SK-N-SH treated with all-trans-retinoic acid at 6 μM for 48 hours (cell line): ENCODE measurements at regions not wholly inside any gene's neighbourhood (a gene's known extent, or its start where the extent isn't known, plus 50 kb on each side); places are given as distances from the start of the nearest gene placed in this dataset.

Experiments used
- ATAC-seq: fragments of 200-7000 bp; cut with Tn5 transposase; 3 replicates; pipeline ENCODE4 v1.9.1; 2020; ENCODE audit warnings: mild to moderate bottlenecking, moderate library complexity
- ARNTL ChIP-seq: fragments of 450-650 bp; formaldehyde crosslinking; IDR thresholded peaks from 2 replicates; pipeline ENCODE4 v1.5.0; 2020; ENCODE audit warnings: low read depth, mild to moderate bottlenecking, moderate library complexity, borderline replicate concordance
- CREB5 ChIP-seq: fragments of 250-450 bp; sonication (Bioruptor Pico); IDR thresholded peaks from 2 replicates; pipeline ENCODE4 v1.5.1; 2020; ENCODE audit warnings: low read depth, mild to moderate bottlenecking, moderate library complexity
- CSDC2 ChIP-seq: fragments of 250-450 bp; sonication (Bioruptor Pico); IDR thresholded peaks from 2 replicates; pipeline ENCODE4 v1.5.0; 2020; ENCODE audit warnings: mild to moderate bottlenecking, moderate library complexity
- CSRNP3 ChIP-seq: fragments of 250-450 bp; sonication (Bioruptor Pico); IDR thresholded peaks from 2 replicates; pipeline ENCODE4 v1.5.1; 2021; ENCODE audit warnings: mild to moderate bottlenecking, moderate library complexity
- GLIS3 ChIP-seq: fragments of 250-450 bp; sonication (Bioruptor Pico); IDR thresholded peaks from 2 replicates; pipeline ENCODE4 v1.5.0; 2020; ENCODE audit warnings: mild to moderate bottlenecking, moderate library complexity
- ISL1 ChIP-seq: fragments of 250-450 bp; sonication (Bioruptor Pico); IDR thresholded peaks from 2 replicates; pipeline ENCODE4 v2.1.2; 2022; ENCODE audit warnings: mild to moderate bottlenecking, moderate library complexity
- OSR1 ChIP-seq: fragments of 250-450 bp; sonication (Bioruptor Pico); IDR thresholded peaks from 2 replicates; pipeline ENCODE4 v1.8.0; 2022; ENCODE audit warnings: moderate library complexity, mild to moderate bottlenecking, inconsistent platforms
- PATZ1 ChIP-seq: fragments of 250-450 bp; sonication (Bioruptor Pico); IDR thresholded peaks from 2 replicates; pipeline ENCODE4 v1.8.0; 2020; ENCODE audit warnings: mild to moderate bottlenecking, moderate library complexity, borderline replicate concordance
- POU6F1 ChIP-seq: fragments of 250-450 bp; sonication (Bioruptor Pico); IDR thresholded peaks from 2 replicates; pipeline ENCODE4 v1.8.0; 2021; ENCODE audit warnings: low read depth, mild to moderate bottlenecking, moderate library complexity, borderline replicate concordance
- PPARA ChIP-seq: fragments of 250-450 bp; sonication (Bioruptor Pico); IDR thresholded peaks from 2 replicates; pipeline ENCODE4 v1.5.0; 2020; ENCODE audit warnings: mild to moderate bottlenecking, borderline replicate concordance
- RARB ChIP-seq: fragments of 250-450 bp; sonication (Bioruptor Pico); IDR thresholded peaks from 2 replicates; pipeline ENCODE4 v1.8.0; 2021; ENCODE audit warnings: mild to moderate bottlenecking, moderate library complexity
- TCF4 ChIP-seq: fragments of 250-450 bp; sonication (Bioruptor Pico); IDR thresholded peaks from 2 replicates; pipeline ENCODE4 v1.8.0; 2021; ENCODE audit warnings: mild to moderate bottlenecking, moderate library complexity, borderline replicate concordance
- ZNF565 ChIP-seq: fragments of 450-650 bp; formaldehyde crosslinking; conservative IDR thresholded peaks from 2 replicates; pipeline ENCODE4 v1.5.0; 2020; ENCODE audit warnings: low read depth, mild to moderate bottlenecking, moderate library complexity
- ZNF70 ChIP-seq: fragments of 450-650 bp; formaldehyde crosslinking; IDR thresholded peaks from 2 replicates; pipeline ENCODE4 v1.5.0; 2020; ENCODE audit warnings: mild to moderate bottlenecking, moderate library complexity
- ZNF8 ChIP-seq: fragments of 450-650 bp; formaldehyde crosslinking; IDR thresholded peaks from 2 replicates; pipeline ENCODE4 v1.5.0; 2020; ENCODE audit warnings: mild to moderate bottlenecking, moderate library complexity
- TF ChIP-seq, protein P1 (sequence below): fragments of 250-450 bp; sonication (Bioruptor Pico); IDR thresholded peaks from 2 replicates; pipeline ENCODE4 v1.5.0; 2020; ENCODE audit warnings: mild to moderate bottlenecking, moderate library complexity

GRCh38 chr12:88993651-88994050 lies 358.6 kb downstream of the DUSP6 start:
- ATAC-seq = peak; percentile 82
- TF ChIP-seq ZNF8 (no peak), PPARA (no peak), ZNF70 (CRISPR knock-in tag) (no peak), OSR1 (CRISPR knock-in tag) (no peak), ISL1 (CRISPR knock-in tag) (no peak), RARB (CRISPR knock-in tag) (no peak), POU6F1 (CRISPR knock-in tag) (no peak)

- TF ChIP-seq POU6F1 (CRISPR knock-in tag) (no peak), PATZ1 (CRISPR knock-in tag) (no peak), PPARA (no peak), ZNF565 (no peak), CSRNP3 (no peak), OSR1 (CRISPR knock-in tag) (no peak), GLIS3 (CRISPR knock-in tag) (no peak), ZNF70 (CRISPR knock-in tag) (no peak), ARNTL (no peak), CSDC2 (CRISPR knock-in tag) (no peak), RARB (CRISPR knock-in tag) (no peak)
- TF ChIP-seq, protein P1, sequence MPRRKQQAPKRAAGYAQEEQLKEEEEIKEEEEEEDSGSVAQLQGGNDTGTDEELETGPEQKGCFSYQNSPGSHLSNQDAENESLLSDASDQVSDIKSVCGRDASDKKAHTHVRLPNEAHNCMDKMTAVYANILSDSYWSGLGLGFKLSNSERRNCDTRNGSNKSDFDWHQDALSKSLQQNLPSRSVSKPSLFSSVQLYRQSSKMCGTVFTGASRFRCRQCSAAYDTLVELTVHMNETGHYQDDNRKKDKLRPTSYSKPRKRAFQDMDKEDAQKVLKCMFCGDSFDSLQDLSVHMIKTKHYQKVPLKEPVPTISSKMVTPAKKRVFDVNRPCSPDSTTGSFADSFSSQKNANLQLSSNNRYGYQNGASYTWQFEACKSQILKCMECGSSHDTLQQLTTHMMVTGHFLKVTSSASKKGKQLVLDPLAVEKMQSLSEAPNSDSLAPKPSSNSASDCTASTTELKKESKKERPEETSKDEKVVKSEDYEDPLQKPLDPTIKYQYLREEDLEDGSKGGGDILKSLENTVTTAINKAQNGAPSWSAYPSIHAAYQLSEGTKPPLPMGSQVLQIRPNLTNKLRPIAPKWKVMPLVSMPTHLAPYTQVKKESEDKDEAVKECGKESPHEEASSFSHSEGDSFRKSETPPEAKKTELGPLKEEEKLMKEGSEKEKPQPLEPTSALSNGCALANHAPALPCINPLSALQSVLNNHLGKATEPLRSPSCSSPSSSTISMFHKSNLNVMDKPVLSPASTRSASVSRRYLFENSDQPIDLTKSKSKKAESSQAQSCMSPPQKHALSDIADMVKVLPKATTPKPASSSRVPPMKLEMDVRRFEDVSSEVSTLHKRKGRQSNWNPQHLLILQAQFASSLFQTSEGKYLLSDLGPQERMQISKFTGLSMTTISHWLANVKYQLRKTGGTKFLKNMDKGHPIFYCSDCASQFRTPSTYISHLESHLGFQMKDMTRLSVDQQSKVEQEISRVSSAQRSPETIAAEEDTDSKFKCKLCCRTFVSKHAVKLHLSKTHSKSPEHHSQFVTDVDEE (CRISPR knock-in tag) = no peak
- ATAC-seq = no peak
Observed at GRCh38 chr12:88986056-88986455, 366.2 kb downstream of the DUSP6 start.

DNA sequence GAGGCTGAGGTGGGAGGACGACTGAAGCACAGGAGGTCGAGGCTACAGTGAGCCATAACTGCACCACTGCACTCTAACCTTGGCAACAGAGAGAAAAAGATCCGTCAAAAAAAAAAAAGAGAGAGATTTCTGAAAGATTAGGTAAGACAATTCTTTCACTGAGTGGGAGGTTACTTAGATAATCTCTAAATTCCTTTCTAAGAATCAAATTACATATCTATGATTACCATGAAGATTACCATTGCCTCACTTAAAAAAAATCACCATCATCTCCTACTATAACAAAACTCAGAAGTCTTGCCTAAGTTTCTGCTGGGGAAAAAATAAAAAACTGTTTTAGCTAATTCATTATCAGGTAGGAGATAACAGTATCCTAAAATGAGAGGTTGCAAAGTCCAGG lies 366.7 kb downstream of the DUSP6 start:
- no peak for TF ChIP-seq ZNF565
- TF ChIP-seq TCF4 (CRISPR knock-in tag) = no peak
- no peak for TF ChIP-seq CREB5 (CRISPR knock-in tag)
- TF ChIP-seq CSRNP3 = no peak
- ATAC-seq = no peak
